Gastroesophageal sphincter (tissue), 4 donors: ENCODE measurements at regions not wholly inside any gene's neighbourhood (a gene's known extent, or its start where the extent isn't known, plus 50 kb on each side); places are given as distances from the start of the nearest gene placed in this dataset.
"Not testable (repeated sequence)": the region's sequence is repeated elsewhere in the genome, so short reads cannot be mapped to it uniquely, and the experiment has no call there.

Experiments
- ATAC-seq: fragments of 150-250 bp; one replicate; pipeline ENCODE4 v1.9.1; 2016; ENCODE audit warnings: mild to moderate bottlenecking, moderate library complexity
- H3K27ac ChIP-seq, 4 donors: fragments of 200-600 bp; sonication (generic) in 3 of 4; 1 replicate in 3 of 4; 2 replicates in 1 of 4; pipeline ENCODE4 v1.5.1; 2016 to 2019
- H3K27me3 ChIP-seq: fragments of 200-600 bp; sonication (generic); one replicate; pipeline ENCODE4 v1.5.1; 2019
- H3K36me3 ChIP-seq, 2 donors: fragments of 200-600 bp; sonication (generic); one replicate each; pipeline ENCODE4 v1.5.1; 2019; ENCODE audit warnings: control low read depth in 1 of 2
- H3K4me1 ChIP-seq, 3 donors: fragments of 200-600 bp; sonication (generic); 1 replicate in 2 of 3; 2 replicates in 1 of 3; pipeline ENCODE4 v1.5.1; 2016 to 2019; ENCODE audit warnings: control low read depth in 2 of 3
- H3K4me3 ChIP-seq, 2 donors: fragments of 200-600 bp; sonication (generic); one replicate each; pipeline ENCODE4 v1.5.1; 2019; ENCODE audit warnings: mild to moderate bottlenecking in 1 of 2, moderate library complexity in 1 of 2
- H3K9me3 ChIP-seq, 3 donors: fragments of 200-600 bp; sonication (generic); one replicate each; pipeline ENCODE4 v1.5.1; 2017 to 2019; ENCODE audit warnings: control low read depth in 2 of 3
- CTCF ChIP-seq, 4 experiments: fragments of 200-600 bp in 2 of 4; fragments of 450-650 bp in 2 of 4; sonication (generic) in 1 of 4; IDR thresholded peaks; one replicate each; pipeline ENCODE4 v1.5.1; 2017 to 2019; ENCODE audit warnings: antibody characterized with exemption in 4 of 4, mild to moderate bottlenecking in 2 of 4, moderate library complexity in 2 of 4
- EP300 ChIP-seq: sonication (generic); formaldehyde crosslinking; IDR thresholded peaks from one replicate; pipeline ENCODE4 v1.6.1; 2017; ENCODE audit warnings: antibody characterized with exemption, mild to moderate bottlenecking
- POLR2A ChIP-seq, 2 donors: fragments of 450-650 bp; IDR thresholded peaks; one replicate each; pipeline ENCODE4 v1.6.1; 2017; ENCODE audit warnings: antibody characterized with exemption in 2 of 2, mild to moderate bottlenecking in 2 of 2, moderate library complexity in 1 of 2
- POLR2AphosphoS5 ChIP-seq: sonication (generic); formaldehyde crosslinking; IDR thresholded peaks from one replicate; pipeline ENCODE4 v1.6.1; 2017; ENCODE audit warnings: antibody characterized with exemption
- WGBS, 2 donors: methylation state at CpG; one replicate each; pipeline ENCODE4 v1.1.5; 2018; ENCODE audit warnings: low coverage in 1 of 2; 5-methylcytosine and 5-hydroxymethylcytosine counted together

GRCh38 chr9:124125651-124125977 is 114.0 kb downstream of the LHX2 start:
- Histone ChIP-seq H3K4me1 (no peaks in the 10 kb centered on the region), H3K27ac (no peak overlapping the region), H3K9me3 (peaks cover 0 to 16% (median 0%) of the 10 kb centered on the region in 3 donors), H3K4me3 (no peak overlapping the region), H3K36me3 (no peaks in the 10 kb centered on the region), H3K27me3 (peaks cover 24% of the 10 kb centered on the region)
- WGBS, 2 donors: no CpG with 5 or more reads among the region's 12 CpGs
- TF ChIP-seq CTCF (IDR thresholded peaks at IDR 0.05): no peak
- TF ChIP-seq POLR2AphosphoS5: no peak
- TF ChIP-seq POLR2A (IDR thresholded peaks at IDR 0.05): no peak
- TF ChIP-seq EP300: no peak
- no peak for ATAC-seq

GRCh38 chr9:124126648-124127646 is 115.4 kb downstream of the LHX2 start:
- H3K36me3 ChIP-seq: no peaks in the 10 kb centered on the region
- no peak overlapping the region for H3K27ac ChIP-seq
- peaks cover 0 to 9% (median 0%) of the 10 kb centered on the region in 3 donors for H3K9me3 ChIP-seq
- peaks cover 24% of the 10 kb centered on the region for H3K27me3 ChIP-seq
- H3K4me3 ChIP-seq: no peak overlapping the region
- 75 to 82% methylated on average over 2 to 8 of the region's 19 CpGs for WGBS, 2 donors
- no peak for ATAC-seq
- H3K4me1 ChIP-seq: no peaks in the 10 kb centered on the region
- TF ChIP-seq POLR2A (IDR thresholded peaks at IDR 0.05) (no peak), CTCF (IDR thresholded peaks at IDR 0.05) (peak; percentile 92 to 100 (median 95))

GRCh38 chr9:124128568-124129166 is 117.1 kb downstream of the LHX2 start:
- no peak overlapping the region for H3K27ac ChIP-seq
- H3K4me3 ChIP-seq: no peak overlapping the region
- ATAC-seq: no peak
- no peaks in the 10 kb centered on the region for H3K4me1 ChIP-seq
- no peak for TF ChIP-seq EP300
- TF ChIP-seq POLR2AphosphoS5: no peak
- no peak for TF ChIP-seq CTCF (IDR thresholded peaks at IDR 0.05)
- TF ChIP-seq POLR2A (IDR thresholded peaks at IDR 0.05): no peak
- peaks cover 24% of the 10 kb centered on the region for H3K27me3 ChIP-seq
- H3K9me3 ChIP-seq: no peaks in the 10 kb centered on the region
- WGBS, 2 donors: 71 to 77% methylated on average over 10 to 12 of the region's 12 CpGs
- no peaks in the 10 kb centered on the region for H3K36me3 ChIP-seq

- Histone ChIP-seq H3K4me3 (no peak overlapping the region), H3K9me3 (no peaks in the 10 kb centered on the region), H3K4me1 (no peaks in the 10 kb centered on the region), H3K36me3 (no peaks in the 10 kb centered on the region), H3K27ac (no peak overlapping the region), H3K27me3 (peaks cover 15% of the 10 kb centered on the region)
- WGBS, 2 donors: 47 to 84% methylated on average over 3 to 7 of the region's 18 CpGs
- no peak for ATAC-seq
- TF ChIP-seq POLR2AphosphoS5 (no peak), POLR2A (IDR thresholded peaks at IDR 0.05) (no peak), CTCF (IDR thresholded peaks at IDR 0.05) (no peak), EP300 (no peak)
These were observed 118.9 kb downstream of the LHX2 start for GRCh38 chr9:124130277-124131075.

- H3K9me3 ChIP-seq, H3K4me1 ChIP-seq, H3K27ac ChIP-seq, H3K36me3 ChIP-seq, H3K4me3 ChIP-seq, H3K27me3 ChIP-seq, ATAC-seq: not testable (repeated sequence)
- WGBS, 2 donors: 59 to 90% methylated on average over 4 to 6 of the region's 7 CpGs
These were observed 120.0 kb downstream of the LHX2 start for GRCh38 chr9:124131518-124131917.
